ENCODE measurements at regions not wholly inside any gene's neighbourhood (a gene's known extent, or its start where the extent isn't known, plus 50 kb on each side); places are given as distances from the start of the nearest gene placed in this dataset.
"Not testable (repeated sequence)": the region's sequence is repeated elsewhere in the genome, so short reads cannot be mapped to it uniquely, and the experiment has no call there.

DNA sequence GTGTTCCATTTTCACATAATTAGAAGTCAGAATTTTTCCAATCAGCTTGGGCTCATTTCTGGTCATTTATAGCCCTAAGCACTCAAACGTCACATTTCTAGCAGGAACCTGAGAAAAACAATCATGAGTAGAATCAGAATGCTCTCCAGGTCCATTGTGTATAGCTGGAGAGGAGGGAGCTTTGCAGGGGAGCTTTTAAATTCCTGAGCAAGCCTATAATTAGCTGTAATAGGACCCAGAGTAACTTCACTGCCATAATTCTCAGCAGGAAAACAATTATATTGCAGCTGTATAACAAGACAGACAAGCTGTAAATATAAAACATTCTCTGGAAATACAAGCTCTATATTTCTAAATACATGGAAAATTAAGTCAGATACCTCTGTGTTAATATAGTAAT is 637.6 kb upstream of the SGCD start:
- no peaks in the 10 kb centered on the region for H3K36me3 Mint-ChIP-seq
- ATAC-seq, result no peak
- no peak for DNase-seq (ENCODE audit: low spot score in 2 of 2)
- H3K27ac Mint-ChIP-seq, result no peak overlapping the region
- H3K9me3 Mint-ChIP-seq, result peaks cover 0 to under 1% of the 10 kb centered on the region in 2 donors

DNA sequence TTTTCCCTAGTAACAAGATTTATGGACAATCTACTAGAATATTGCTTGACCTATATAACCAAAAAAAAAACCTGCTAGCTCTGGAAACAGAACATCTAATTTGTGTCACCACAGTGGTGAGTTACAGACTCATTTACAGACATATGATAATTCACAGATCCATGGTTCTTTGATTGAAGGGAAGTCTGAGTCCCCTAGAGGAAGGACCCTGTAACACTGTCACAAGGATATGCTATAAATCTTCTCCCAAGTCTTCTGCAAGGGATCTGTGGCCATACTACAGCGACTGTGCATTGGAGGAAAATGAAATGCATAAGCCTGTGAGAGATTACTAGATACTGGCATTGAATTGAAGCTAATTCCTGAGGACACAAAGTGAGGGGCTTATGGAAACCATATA is 630.6 kb upstream of the SGCD start:
- H3K9me3 Mint-ChIP-seq, result no peaks in the 10 kb centered on the region
- no peaks in the 10 kb centered on the region for H3K36me3 Mint-ChIP-seq
- no peak overlapping the region for H3K27ac Mint-ChIP-seq
- DNase-seq (ENCODE audit: low spot score in 2 of 2) (no peak), ATAC-seq (no peak)

DNA sequence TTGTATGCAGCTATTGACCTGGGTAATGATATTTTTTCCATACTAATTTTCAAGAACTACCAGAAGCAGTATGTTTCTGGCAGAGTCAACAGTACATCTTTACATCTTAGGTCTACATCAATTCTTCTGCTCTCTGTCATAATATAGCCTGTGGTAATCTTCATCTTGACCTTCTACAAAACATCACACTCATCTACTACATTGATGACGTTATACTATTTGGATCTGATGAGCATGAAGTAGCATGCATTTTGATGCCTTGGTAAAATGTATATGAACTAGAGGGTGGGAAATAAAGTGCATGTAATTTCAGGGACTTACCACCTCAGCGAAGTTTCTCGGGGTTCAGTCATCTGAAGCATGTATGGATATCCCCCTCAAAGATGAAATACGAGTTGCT is 629.7 kb upstream of the SGCD start:
- no peak for ATAC-seq
- DNase-seq (ENCODE audit: low spot score in 2 of 2), result no peak
- no peaks in the 10 kb centered on the region for H3K9me3 Mint-ChIP-seq
- no peak overlapping the region for H3K27ac Mint-ChIP-seq
- no peaks in the 10 kb centered on the region for H3K36me3 Mint-ChIP-seq

DNA sequence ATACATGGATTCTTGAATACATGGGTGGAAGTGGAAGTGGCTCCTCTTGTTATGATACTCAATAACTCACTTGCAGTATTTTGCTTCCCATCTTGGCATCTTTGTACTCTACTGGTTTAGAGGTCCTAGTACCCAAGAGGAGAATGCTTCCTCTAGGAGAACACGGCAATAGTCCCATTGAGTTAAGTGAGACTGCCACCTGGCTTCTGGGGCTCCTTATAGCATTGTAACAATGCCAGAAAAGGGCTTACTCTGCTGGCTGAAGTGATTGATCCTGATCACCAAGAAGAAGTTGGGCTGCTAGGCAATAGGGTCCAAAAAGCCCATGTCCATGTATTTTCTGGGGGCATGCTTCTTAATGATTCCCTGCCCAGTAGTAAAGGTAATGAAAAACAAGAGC is 627.6 kb upstream of the SGCD start:
- Mint-ChIP-seq H3K27ac (no peak overlapping the region), H3K9me3 (no peaks in the 10 kb centered on the region), H3K36me3 (no peaks in the 10 kb centered on the region)
- DNase-seq (ENCODE audit: low spot score in 2 of 2) (no peak), ATAC-seq (no peak)

DNA sequence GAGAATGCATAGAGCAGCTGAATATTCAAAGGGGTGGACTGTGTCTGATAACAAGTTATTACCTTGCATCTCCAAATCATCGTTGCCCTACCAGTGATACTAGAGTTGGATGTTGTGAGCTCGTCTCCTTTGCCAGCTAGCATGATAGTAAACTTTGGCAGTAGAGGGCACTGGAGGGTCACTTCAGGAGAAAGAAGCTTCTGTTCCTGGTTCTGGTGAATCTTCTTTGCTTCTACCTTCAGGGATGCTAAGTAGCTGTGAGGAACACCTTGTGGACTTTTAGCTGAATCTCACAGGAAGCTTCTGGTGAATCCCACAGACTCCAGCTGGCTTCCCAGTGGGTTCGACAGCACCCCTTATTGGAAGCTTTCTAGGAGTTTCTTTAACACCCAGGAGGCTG is 626.6 kb upstream of the SGCD start:
- no peaks in the 10 kb centered on the region for H3K36me3 Mint-ChIP-seq
- DNase-seq (ENCODE audit: low spot score in 2 of 2) (no peak), ATAC-seq (no peak)
- no peaks in the 10 kb centered on the region for H3K9me3 Mint-ChIP-seq
- H3K27ac Mint-ChIP-seq, result no peak overlapping the region

DNA sequence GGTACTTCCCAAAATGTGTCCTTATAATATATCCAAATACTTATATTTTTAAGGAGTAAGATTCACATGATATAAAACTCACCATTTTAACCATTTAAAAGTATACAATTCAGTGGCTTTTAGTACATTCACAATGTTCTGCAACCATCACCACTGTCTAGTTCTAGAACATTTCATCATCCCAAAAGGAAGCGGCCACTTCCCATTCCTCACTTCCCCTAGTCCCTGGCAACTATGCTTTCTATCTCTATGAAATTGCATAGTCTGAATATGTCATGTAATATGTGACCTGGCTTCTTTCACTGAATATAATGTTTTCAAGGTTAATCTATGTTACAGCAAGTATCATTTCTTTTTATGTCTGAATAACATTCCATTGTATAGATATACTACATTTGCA is 615.1 kb upstream of the SGCD start:
- Mint-ChIP-seq H3K27ac (no peak overlapping the region), H3K9me3 (peaks cover 4% of the 10 kb centered on the region in 2 donors), H3K36me3 (peaks cover 0 to under 1% of the 10 kb centered on the region in 2 donors)
- ATAC-seq (no peak), DNase-seq (ENCODE audit: low spot score in 2 of 2) (no peak)

DNA sequence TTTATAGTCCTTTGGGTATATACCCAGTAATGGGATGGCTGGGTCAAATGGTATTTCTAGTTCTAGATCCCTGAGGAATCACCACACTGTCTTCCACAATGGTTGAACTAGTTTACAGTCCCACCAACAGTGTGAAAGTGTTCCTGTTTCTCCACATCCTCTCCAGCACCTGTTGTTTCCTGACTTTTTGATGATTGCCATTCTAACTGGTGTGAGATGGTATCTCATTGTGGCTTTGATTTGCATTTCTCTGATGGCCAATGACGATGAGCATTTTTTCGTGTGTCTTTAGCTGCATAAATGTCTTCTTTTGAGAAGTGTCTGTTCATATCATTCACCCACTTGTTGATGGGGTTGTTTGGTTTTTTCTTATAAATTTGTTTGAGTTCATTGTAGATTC is 612.5 kb upstream of the SGCD start:
- not testable (repeated sequence) for DNase-seq (ENCODE audit: low spot score in 2 of 2); H3K27ac Mint-ChIP-seq; ATAC-seq; H3K9me3 Mint-ChIP-seq
- peaks cover 0 to 12% of the 10 kb centered on the region in 2 donors for H3K36me3 Mint-ChIP-seq

DNA sequence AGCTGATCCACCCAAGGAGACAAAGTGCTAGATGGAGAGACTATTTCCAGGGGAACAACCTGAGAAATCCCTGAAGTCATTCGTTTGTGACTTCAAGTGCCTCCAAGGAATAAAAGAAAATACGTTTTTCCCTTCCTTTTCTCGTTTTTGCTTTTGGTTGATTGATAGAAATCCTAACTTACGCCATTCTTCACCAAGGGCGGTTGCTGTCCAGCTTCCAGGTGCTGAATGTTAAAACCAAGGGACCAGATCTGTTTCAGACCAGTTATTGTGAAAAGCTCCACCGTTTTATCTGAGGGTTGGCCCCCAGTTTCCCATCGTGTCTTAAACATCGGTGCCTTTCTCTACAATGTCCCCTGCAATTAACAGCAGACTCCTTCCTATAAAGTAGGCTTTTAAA is 600.7 kb upstream of the SGCD start:
- peaks cover 8 to 24% of the 10 kb centered on the region in 2 donors for H3K36me3 Mint-ChIP-seq
- no peak for DNase-seq (ENCODE audit: low spot score in 2 of 2)
- no peak overlapping the region for H3K27ac Mint-ChIP-seq
- no peak for ATAC-seq
- no peaks in the 10 kb centered on the region for H3K9me3 Mint-ChIP-seq

DNA sequence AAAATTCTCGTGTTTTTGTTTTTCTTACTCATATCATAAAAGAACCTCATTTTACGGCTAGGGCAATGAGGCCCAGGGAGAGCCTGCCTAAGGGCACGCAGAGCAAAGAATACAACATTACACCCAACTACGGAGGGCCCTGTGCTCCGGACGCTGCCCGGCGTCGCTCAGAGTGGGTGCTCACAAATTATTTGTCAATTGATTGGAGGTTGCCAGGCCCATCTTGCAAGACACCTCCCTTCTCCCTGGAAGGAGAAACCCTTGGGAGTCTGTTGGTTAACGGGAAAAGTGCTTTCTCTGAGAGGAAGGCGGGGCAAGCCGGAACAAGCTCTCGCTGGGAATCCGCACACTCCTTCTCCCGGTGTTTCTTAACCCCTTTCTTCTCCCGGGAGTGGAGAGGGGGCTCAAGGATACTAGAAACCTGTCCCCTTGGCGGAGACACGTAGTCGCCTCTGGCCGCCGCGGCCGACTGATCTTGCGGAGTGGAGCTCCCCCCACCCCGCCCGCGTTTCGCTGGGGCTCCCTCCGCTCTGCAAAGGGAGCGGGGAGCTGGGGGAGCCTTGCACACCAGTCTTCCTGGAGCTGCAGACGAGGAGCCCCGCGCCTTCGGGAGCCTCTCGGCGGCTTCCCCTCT is 599.3 kb upstream of the SGCD start:
- ATAC-seq (no peak), DNase-seq (ENCODE audit: low spot score in 2 of 2) (no peak)
- H3K27ac Mint-ChIP-seq, result no peak overlapping the region
- no peaks in the 10 kb centered on the region for H3K9me3 Mint-ChIP-seq
- H3K36me3 Mint-ChIP-seq, result peaks cover 8 to 24% of the 10 kb centered on the region in 2 donors

DNA sequence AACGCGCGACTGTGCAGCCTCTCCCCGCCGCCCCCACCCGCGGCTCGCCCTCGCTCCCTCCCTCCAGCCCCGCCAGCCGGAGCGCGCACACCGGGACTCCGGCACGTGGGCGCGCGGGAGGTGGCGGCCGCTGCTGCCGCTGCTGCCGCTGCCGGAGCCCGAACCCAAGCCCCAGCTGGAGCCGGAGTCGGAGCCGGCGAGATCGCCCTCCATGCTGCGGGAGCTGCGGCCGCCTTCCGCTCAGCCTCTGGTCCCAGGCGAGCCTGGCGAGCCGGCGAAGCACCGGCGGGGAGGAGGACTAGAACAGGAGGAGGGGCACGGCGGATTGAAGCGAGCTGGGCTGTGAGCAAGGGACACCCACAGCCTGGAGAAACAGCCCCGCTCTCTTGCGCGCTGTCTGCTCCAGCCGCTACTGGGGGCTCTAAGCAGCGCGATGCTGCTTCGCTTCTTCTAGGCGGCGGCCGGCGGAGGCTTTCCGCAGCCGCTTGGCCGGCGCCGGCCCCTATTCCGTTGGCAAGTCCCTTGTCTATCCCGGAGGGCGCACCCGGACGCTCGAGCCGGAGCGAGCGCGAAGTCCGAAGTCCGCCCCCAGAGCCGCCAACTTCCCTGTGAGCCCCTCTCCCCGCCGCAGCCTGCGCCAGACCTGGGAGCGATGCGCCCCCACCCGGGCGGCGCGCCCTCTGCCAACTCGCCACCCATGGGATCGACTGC is 598.7 kb upstream of the SGCD start:
- Mint-ChIP-seq H3K36me3 (peaks cover 8 to 24% of the 10 kb centered on the region in 2 donors), H3K27ac (no peak overlapping the region), H3K9me3 (no peaks in the 10 kb centered on the region)
- ATAC-seq (no peak), DNase-seq (ENCODE audit: low spot score in 2 of 2) (no peak)

DNA sequence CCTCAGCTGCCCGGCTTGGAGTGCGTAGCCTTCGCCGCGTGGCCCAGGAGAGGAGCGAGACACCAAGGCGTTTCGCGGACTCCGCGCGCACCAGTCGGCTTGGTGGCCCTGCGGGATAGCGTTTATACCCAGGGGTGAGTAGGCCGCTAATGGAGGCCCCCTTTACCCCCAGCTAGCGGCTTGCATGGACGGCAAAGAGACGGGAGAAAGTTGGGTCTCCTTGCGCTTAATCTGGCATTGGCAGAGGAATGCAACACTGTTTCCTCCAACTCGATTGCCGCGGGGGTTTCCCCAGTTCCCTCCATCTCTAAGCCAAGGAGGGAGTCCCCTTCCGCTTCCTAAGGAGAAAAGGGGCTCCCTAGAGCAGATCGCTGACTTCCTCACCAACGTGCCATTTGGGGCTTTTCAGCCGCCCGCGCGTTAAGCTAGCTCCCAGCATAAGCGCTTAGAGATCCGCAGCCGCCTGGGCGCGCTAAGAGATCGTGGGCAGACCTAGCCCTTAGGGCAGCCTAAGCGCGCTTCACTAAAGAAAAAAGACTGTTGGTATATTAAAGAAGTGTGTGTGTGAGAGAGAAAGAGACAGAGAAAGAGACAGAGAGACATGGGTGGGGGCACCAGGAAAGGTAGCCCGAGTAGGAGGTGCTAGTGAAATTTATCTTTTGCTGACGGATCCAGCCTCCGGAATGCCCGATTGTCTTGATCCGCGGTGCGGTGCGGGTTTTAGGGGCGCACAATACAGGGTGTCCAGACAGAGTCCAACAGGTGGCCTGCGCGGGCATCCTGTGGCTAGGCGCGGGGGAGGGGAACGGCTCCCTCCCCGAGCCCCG is 597.9 kb upstream of the SGCD start:
- ATAC-seq, result no peak
- no peak overlapping the region for H3K27ac Mint-ChIP-seq
- peaks cover 8 to 24% of the 10 kb centered on the region in 2 donors for H3K36me3 Mint-ChIP-seq
- no peaks in the 10 kb centered on the region for H3K9me3 Mint-ChIP-seq
- DNase-seq (ENCODE audit: low spot score in 2 of 2), result no peak

DNA sequence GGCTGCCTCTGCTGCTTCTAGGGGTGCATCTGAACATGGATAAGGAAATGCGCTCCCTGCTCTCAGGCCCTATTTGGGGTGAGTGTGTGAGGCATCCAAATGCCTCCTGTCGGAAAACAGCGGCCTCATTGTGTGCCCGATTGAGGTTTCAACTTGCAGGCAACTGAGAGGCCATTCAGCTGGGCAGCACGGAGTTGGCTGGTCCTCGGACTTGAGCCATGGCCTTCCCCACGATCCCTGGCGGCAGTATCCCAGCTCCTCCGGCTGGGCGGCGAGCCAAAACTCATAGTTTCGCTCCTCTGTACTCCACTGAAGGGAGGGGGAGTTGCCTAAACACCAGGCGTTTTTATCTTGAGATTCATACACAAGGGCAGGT is 597.3 kb upstream of the SGCD start:
- ATAC-seq, result no peak
- peaks cover 8 to 24% of the 10 kb centered on the region in 2 donors for H3K36me3 Mint-ChIP-seq

DNA sequence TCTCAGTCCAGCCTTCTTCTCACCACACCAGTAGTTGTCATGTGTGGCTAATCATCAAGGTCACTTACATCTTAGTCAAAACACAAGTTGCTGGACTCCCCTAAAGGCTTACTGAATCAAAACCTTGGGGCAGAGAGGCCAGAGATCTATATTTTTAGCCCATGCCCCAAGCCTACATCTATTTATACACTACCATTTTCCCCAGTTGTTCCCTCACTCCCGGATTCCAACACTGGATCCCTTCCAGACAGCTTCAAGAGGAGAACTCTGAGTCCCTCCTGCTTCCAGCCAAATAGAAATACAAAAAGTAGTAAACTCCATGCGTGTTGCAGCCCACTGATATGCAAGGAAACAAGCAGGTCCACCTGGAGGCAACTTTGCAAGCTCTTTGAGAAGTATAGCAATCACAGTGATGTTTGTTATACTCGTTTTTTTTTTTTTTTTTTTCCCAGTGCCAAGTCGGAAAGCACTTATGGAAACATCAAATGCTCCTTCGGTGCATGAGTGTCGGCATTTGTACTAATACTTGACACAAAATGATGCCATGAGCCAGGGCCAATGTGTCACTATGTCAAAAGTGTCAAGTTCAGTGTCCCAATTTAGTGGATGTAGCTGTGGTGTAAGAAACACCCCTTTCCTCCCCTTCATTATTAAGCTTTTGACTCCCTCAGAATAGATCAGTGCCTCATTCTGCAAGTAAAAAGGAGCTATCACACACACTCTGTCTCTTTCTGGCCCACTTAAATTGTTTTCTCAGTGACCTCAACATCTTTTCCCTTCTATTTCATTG is 594.2 kb upstream of the SGCD start:
- Mint-ChIP-seq H3K9me3 (no peaks in the 10 kb centered on the region), H3K27ac (no peak overlapping the region), H3K36me3 (peaks cover 0 to 13% of the 10 kb centered on the region in 2 donors)
- DNase-seq (ENCODE audit: low spot score in 2 of 2) (no peak), ATAC-seq (no peak)

More for the DNA sequence above, 597.3 kb upstream of the SGCD start:
- no peak for DNase-seq (ENCODE audit: low spot score in 2 of 2)
- no peaks in the 10 kb centered on the region for H3K9me3 Mint-ChIP-seq
- no peak overlapping the region for H3K27ac Mint-ChIP-seq

DNA sequence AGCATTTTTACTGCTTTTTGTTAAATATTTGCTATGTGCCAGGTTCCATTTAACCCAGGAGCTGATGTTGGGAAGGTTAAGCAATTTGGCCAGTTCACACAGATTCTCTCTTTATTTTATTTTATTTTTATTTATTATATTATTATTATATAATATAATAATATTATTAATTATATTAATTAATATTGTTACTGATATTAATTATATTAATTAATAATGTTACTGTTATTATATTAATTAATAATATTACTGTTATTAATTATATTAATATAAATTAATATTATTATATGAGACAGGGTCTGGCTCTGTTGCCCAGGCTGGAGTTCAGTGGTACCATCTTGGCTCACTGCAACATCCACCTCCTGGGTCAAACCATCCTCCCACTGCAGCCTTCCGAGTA is 593.0 kb upstream of the SGCD start:
- peaks cover 0 to 13% of the 10 kb centered on the region in 2 donors for H3K36me3 Mint-ChIP-seq
- no peak for DNase-seq (ENCODE audit: low spot score in 2 of 2)
- ATAC-seq, result no peak
- H3K27ac Mint-ChIP-seq, result no peak overlapping the region
- H3K9me3 Mint-ChIP-seq, result peaks cover 5 to 6% of the 10 kb centered on the region in 2 donors

DNA sequence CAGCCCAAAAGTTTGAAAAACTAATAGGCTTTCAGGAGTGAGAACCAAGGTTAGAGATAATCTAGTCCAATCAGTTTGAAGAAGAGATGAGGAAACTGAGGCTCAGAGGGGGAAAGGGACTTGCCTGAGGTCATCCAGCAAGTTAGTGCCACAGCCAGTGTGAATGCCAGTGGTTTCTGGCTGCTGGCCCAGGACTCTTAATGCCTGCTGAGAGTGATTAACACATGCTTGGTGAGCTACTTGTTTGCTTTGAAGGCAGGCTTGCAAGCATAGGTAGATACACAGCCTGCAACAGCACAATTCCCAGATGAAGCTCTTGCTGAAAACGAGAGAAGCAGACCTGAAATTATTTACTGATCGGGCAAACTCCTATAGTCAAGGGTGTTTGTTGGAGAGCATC is 591.6 kb upstream of the SGCD start:
- Mint-ChIP-seq H3K9me3 (peaks cover 5 to 6% of the 10 kb centered on the region in 2 donors), H3K27ac (no peak overlapping the region), H3K36me3 (no peaks in the 10 kb centered on the region)
- DNase-seq (ENCODE audit: low spot score in 2 of 2) (no peak), ATAC-seq (no peak)

DNA sequence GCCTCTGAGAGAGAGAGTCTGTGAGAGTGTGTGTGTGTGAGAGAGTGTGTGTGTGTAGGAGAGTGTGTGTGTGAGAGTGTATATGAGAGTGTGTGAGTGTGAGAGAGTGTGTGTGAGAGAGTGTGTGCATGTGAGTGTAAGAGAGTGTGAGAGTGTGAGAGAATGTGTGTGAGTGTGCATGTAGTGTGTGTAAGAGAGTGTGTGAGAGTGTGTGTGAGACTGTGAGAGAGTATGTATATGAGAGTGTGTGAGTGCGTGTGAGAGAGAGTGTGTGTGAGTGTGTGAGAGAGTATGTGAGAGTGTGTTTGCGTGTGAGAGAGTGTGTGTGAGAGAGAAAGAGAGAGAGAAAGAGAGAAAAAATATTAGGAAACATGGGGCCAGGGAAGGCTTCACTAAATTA is 588.3 kb upstream of the SGCD start:
- no peaks in the 10 kb centered on the region for H3K36me3 Mint-ChIP-seq
- no peak for DNase-seq (ENCODE audit: low spot score in 2 of 2)
- peaks cover 5 to 6% of the 10 kb centered on the region in 2 donors for H3K9me3 Mint-ChIP-seq
- no peak overlapping the region for H3K27ac Mint-ChIP-seq
- no peak for ATAC-seq
